ENCODE measurements at regions not wholly inside any gene's neighbourhood (a gene's known extent, or its start where the extent isn't known, plus 50 kb on each side); places are given as distances from the start of the nearest gene placed in this dataset.
"Not testable (repeated sequence)": the region's sequence is repeated elsewhere in the genome, so short reads cannot be mapped to it uniquely, and the experiment has no call there.

GRCh38 chr1:217040711-217041455 lies 317.7 kb upstream of the ESRRG start:
- no peak for DNase-seq (ENCODE audit: low read depth)

- no peak for DNase-seq (ENCODE audit: low read depth)
Observed at GRCh38 chr1:217039926-217040325, 316.7 kb upstream of the ESRRG start.

- not testable (repeated sequence) for DNase-seq (ENCODE audit: low read depth)
Observed at GRCh38 chr1:217039139-217039538, 315.9 kb upstream of the ESRRG start.

- no peak for DNase-seq (ENCODE audit: low read depth)
Observed at GRCh38 chr1:217036757-217037156, 313.5 kb upstream of the ESRRG start.

- DNase-seq (ENCODE audit: low read depth): no peak
Observed at GRCh38 chr1:217032715-217033367, 309.6 kb upstream of the ESRRG start.

GRCh38 chr1:217029281-217030157 lies 306.3 kb upstream of the ESRRG start:
- peak; percentile 66 for DNase-seq (ENCODE audit: low read depth)

- DNase-seq (ENCODE audit: low read depth): no peak
Observed at GRCh38 chr1:217027403-217028080, 304.3 kb upstream of the ESRRG start.

- no peak for DNase-seq (ENCODE audit: low read depth)
Observed at GRCh38 chr1:217026531-217026930, 303.3 kb upstream of the ESRRG start.

- DNase-seq (ENCODE audit: low read depth): no peak
Observed at GRCh38 chr1:217025381-217025780, 302.2 kb upstream of the ESRRG start.

GRCh38 chr1:217024911-217025310 lies 301.7 kb upstream of the ESRRG start:
- no peak for DNase-seq (ENCODE audit: low read depth)

- no peak for DNase-seq (ENCODE audit: low read depth)
Observed at GRCh38 chr1:217021956-217022355, 298.7 kb upstream of the ESRRG start.

- no peak for DNase-seq (ENCODE audit: low read depth)
Observed at GRCh38 chr1:217021400-217021799, 298.2 kb upstream of the ESRRG start.

GRCh38 chr1:217019475-217019874 lies 296.2 kb upstream of the ESRRG start:
- DNase-seq (ENCODE audit: low read depth): no peak

GRCh38 chr1:217018648-217019047 lies 295.4 kb upstream of the ESRRG start:
- no peak for DNase-seq (ENCODE audit: low read depth)

GRCh38 chr1:217017165-217017564 lies 293.9 kb upstream of the ESRRG start:
- DNase-seq (ENCODE audit: low read depth): no peak

- DNase-seq (ENCODE audit: low read depth): no peak
Observed at GRCh38 chr1:217014066-217014465, 290.8 kb upstream of the ESRRG start.

- DNase-seq (ENCODE audit: low read depth): no peak
Observed at GRCh38 chr1:217012659-217013058, 289.4 kb upstream of the ESRRG start.

- no peak for DNase-seq (ENCODE audit: low read depth)
Observed at GRCh38 chr1:217011097-217011496, 287.9 kb upstream of the ESRRG start.

- DNase-seq (ENCODE audit: low read depth): no peak
Observed at GRCh38 chr1:217010253-217010652, 287.0 kb upstream of the ESRRG start.

GRCh38 chr1:217009376-217009775 lies 286.1 kb upstream of the ESRRG start:
- DNase-seq (ENCODE audit: low read depth): no peak

- no peak for DNase-seq (ENCODE audit: low read depth)
Observed at GRCh38 chr1:217004776-217005436, 281.7 kb upstream of the ESRRG start.

All from LHCN-M2 (cell line).